Lower leg skin (tissue), 3 donors: ENCODE measurements at regions not wholly inside any gene's neighbourhood (a gene's known extent, or its start where the extent isn't known, plus 50 kb on each side); places are given as distances from the start of the nearest gene placed in this dataset.

Experiments
- CTCF ChIP-seq, 3 donors: fragments of 450-650 bp; IDR thresholded peaks; one replicate each; pipeline ENCODE4 v1.5.1; 2016; ENCODE audit warnings: antibody characterized with exemption in 3 of 3, mild to moderate bottlenecking in 3 of 3, moderate library complexity in 2 of 3
- POLR2A ChIP-seq, 2 donors: fragments of 450-650 bp; IDR thresholded peaks; one replicate each; pipeline ENCODE4 v1.6.1; 2016 to 2017; ENCODE audit warnings: antibody characterized with exemption in 2 of 2, mild to moderate bottlenecking in 1 of 2, moderate library complexity in 1 of 2

GRCh38 chr13:33526718-33527117, 241.2 kb upstream of the STARD13 start:
- TF ChIP-seq POLR2A (IDR thresholded peaks at IDR 0.05) (no peak), CTCF (IDR thresholded peaks at IDR 0.05) (no peak)
